HL-60 (cell line): ENCODE measurements at regions not wholly inside any gene's neighbourhood (a gene's known extent, or its start where the extent isn't known, plus 50 kb on each side); places are given as distances from the start of the nearest gene placed in this dataset.

Experiments used
- GABPA ChIP-seq: IDR thresholded peaks from 2 replicates; pipeline ENCODE4 v1.6.1; 2012; ENCODE audit warnings: low read depth
- REST ChIP-seq: IDR thresholded peaks from 2 replicates; pipeline ENCODE4 v1.6.1; 2012; ENCODE audit warnings: low read depth; ENCODE audit not compliant: insufficient replicate concordance

DNA sequence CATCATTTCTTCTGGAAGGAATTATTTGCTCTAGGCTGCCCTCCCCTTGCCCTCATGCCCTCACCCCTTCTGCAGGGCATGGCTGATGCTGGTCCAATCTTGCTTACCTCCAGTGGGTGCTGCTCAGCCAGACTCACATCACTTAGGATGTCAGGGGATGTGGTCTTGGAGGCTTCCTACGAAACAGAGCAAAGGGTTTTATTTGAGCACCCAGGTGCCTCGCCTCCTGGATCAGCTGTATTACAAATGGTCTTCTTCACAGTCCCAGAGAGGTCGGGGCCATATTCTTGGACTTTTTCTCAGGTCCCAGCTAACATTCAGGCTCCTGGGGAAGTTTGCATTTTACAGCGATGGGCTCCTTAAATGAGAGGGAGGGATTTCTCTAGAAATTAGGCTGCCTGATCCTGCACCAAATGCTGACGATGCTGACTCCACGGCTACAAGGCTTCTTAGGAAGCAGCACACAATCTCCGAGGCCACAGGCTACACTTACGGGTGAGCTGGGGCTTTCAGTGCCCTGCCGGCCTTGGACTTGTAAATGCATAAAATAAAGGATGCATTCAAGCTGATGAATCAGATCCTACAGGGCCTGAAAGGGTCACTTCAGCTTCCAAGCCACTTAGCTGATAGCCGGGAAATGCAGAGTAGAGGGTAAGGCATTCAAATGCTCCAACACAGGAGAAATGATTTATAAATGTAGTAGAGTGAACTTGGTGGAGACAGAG, 159.8 kb upstream of the ECI2 start:
- TF ChIP-seq REST = no peak
- no peak for TF ChIP-seq GABPA
